Neural cell (in vitro differentiated cells): ENCODE measurements at regions not wholly inside any gene's neighbourhood (a gene's known extent, or its start where the extent isn't known, plus 50 kb on each side); places are given as distances from the start of the nearest gene placed in this dataset.

Experiments used
- H2AFZ ChIP-seq: fragments of 200-600, 300-800 bp; sonication (generic), shearing (Covaris generic); 2 replicates; pipeline ENCODE4 v1.6.0; 2014; ENCODE audit warnings: low read depth, mild to moderate bottlenecking, antibody characterized with exemption, low read length, moderate library complexity
- H3F3A ChIP-seq: fragments of 200-600 bp; shearing (Covaris generic); 2 replicates; pipeline ENCODE4 v1.6.1; 2016; ENCODE audit warnings: mild to moderate bottlenecking, moderate library complexity, mixed read lengths, antibody characterized with exemption, low read length; ENCODE audit not compliant: insufficient read depth, poor library complexity, severe bottlenecking
- H3K27ac ChIP-seq: fragments of 200-600, 300-800 bp; sonication (generic), shearing (Covaris generic); 2 replicates; pipeline ENCODE4 v1.5.1; 2014; ENCODE audit warnings: mild to moderate bottlenecking, low read length, moderate library complexity
- H3K27me3 ChIP-seq: fragments of 300-800, 200-600 bp; sonication (generic), shearing (Covaris generic); 2 replicates; pipeline ENCODE4 v1.6.0; 2014; ENCODE audit warnings: mild to moderate bottlenecking, low read depth, low read length, moderate library complexity; ENCODE audit not compliant: insufficient read depth
- H3K36me3 ChIP-seq: fragments of 300-800, 200-600 bp; sonication (generic), shearing (Covaris generic); 2 replicates; pipeline ENCODE4 v1.5.1; 2014; ENCODE audit warnings: mild to moderate bottlenecking, antibody characterized with exemption, low read length, moderate library complexity; ENCODE audit not compliant: insufficient read depth
- H3K4me2 ChIP-seq: fragments of 300-800, 200-600 bp; sonication (generic), shearing (Covaris generic); 2 replicates; pipeline ENCODE4 v1.6.0; 2014; ENCODE audit warnings: mild to moderate bottlenecking, low read length
- H3K4me3 ChIP-seq: fragments of 300-800, 200-600 bp; sonication (generic), shearing (Covaris generic); 2 replicates; pipeline ENCODE4 v1.5.1; 2014; ENCODE audit warnings: mild to moderate bottlenecking, low read length, moderate library complexity
- H3K79me2 ChIP-seq: fragments of 200-600 bp; shearing (Covaris generic); replicated peaks from 2 replicates; pipeline ENCODE4 v1.6.0; 2014; ENCODE audit warnings: mild to moderate bottlenecking, low read length, moderate library complexity; ENCODE audit not compliant: insufficient read depth
- H3K9ac ChIP-seq: fragments of 300-800, 200-600 bp; sonication (generic), shearing (Covaris generic); 2 replicates; pipeline ENCODE4 v1.6.1; 2016; ENCODE audit warnings: mild to moderate bottlenecking, low read length, mixed read lengths
- H3K9me2 ChIP-seq: fragments of 200-600 bp; shearing (Covaris generic); 2 replicates; pipeline ENCODE4 v1.6.1; 2016; ENCODE audit warnings: mild to moderate bottlenecking, low read length, mixed read lengths; ENCODE audit not compliant: insufficient read depth
- H3K9me3 ChIP-seq: fragments of 200-600, 300-800 bp; sonication (generic), shearing (Covaris generic); 2 replicates; pipeline ENCODE4 v1.6.1; 2016; ENCODE audit warnings: mild to moderate bottlenecking, mixed run types, low read length, moderate library complexity, mixed read lengths
- H4K20me1 ChIP-seq: fragments of 200-600 bp; shearing (Covaris generic); 2 replicates; pipeline ENCODE4 v1.6.1; 2016; ENCODE audit warnings: mild to moderate bottlenecking, mixed run types; ENCODE audit not compliant: insufficient read depth
- CTCF ChIP-seq: fragments of 450-650 bp; IDR thresholded peaks from 2 replicates; pipeline ENCODE4 v1.5.1; 2014; ENCODE audit warnings: antibody characterized with exemption, mild to moderate bottlenecking, moderate library complexity; ENCODE audit not compliant: poor library complexity, severe bottlenecking
- EP300 ChIP-seq: fragments of 450-650 bp; conservative IDR thresholded peaks from 2 replicates; pipeline ENCODE4 v1.6.1; 2014; ENCODE audit warnings: antibody characterized with exemption, mild to moderate bottlenecking, moderate library complexity; ENCODE audit not compliant: poor library complexity, severe bottlenecking
- EZH2 ChIP-seq: fragments of 200-600, 300-800 bp; shearing (Covaris generic), sonication (generic); IDR thresholded peaks from 2 replicates; pipeline ENCODE4 v1.6.1; 2014; ENCODE audit warnings: antibody characterized with exemption, low read length, borderline replicate concordance, mild to moderate bottlenecking; ENCODE audit not compliant: insufficient read depth, poor library complexity, severe bottlenecking
- MXI1 ChIP-seq: fragments of 450-650 bp; conservative IDR thresholded peaks from 2 replicates; pipeline ENCODE4 v1.6.1; 2014; ENCODE audit warnings: antibody characterized with exemption, mild to moderate bottlenecking; ENCODE audit not compliant: poor library complexity, severe bottlenecking
- POLR2AphosphoS5 ChIP-seq: IDR thresholded peaks from 2 replicates; pipeline ENCODE4 v1.6.1; 2012
- RAD21 ChIP-seq: fragments of 450-650 bp; conservative IDR thresholded peaks from 2 replicates; pipeline ENCODE4 v1.6.1; 2014; ENCODE audit warnings: antibody characterized with exemption, mild to moderate bottlenecking, moderate library complexity
- REST ChIP-seq: IDR thresholded peaks from 2 replicates; pipeline ENCODE4 v1.6.1; 2012; ENCODE audit warnings: borderline replicate concordance
- SMC3 ChIP-seq: fragments of 450-650 bp; conservative IDR thresholded peaks from 2 replicates; pipeline ENCODE4 v1.6.1; 2014; ENCODE audit warnings: antibody characterized with exemption, mild to moderate bottlenecking, moderate library complexity; ENCODE audit not compliant: poor library complexity
- TAF1 ChIP-seq: IDR thresholded peaks from 2 replicates; pipeline ENCODE4 v1.6.1; 2012; ENCODE audit warnings: low read depth

- Histone ChIP-seq H3F3A (no peaks in the 10 kb centered on the region), H3K9me3 (no peaks in the 10 kb centered on the region), H3K36me3 (no peaks in the 10 kb centered on the region), H2AFZ (no peak overlapping the region), H4K20me1 (no peaks in the 10 kb centered on the region), H3K27ac (no peak overlapping the region), H3K4me3 (no peak overlapping the region), H3K27me3 (no peaks in the 10 kb centered on the region), H3K9ac (no peak overlapping the region), H3K79me2 (no peaks in the 10 kb centered on the region), H3K4me2 (no peak overlapping the region), H3K9me2 (no peaks in the 10 kb centered on the region)
- TF ChIP-seq RAD21: no peak
Observed at GRCh38 chr16:86086471-86086870, 187.5 kb downstream of the IRF8 start.

- H3K79me2 ChIP-seq: no peaks in the 10 kb centered on the region
- H3K36me3 ChIP-seq: no peaks in the 10 kb centered on the region
- no peaks in the 10 kb centered on the region for H3K9me3 ChIP-seq
- no peaks in the 10 kb centered on the region for H3F3A ChIP-seq
- no peak overlapping the region for H3K4me3 ChIP-seq
- no peaks in the 10 kb centered on the region for H4K20me1 ChIP-seq
- no peak overlapping the region for H2AFZ ChIP-seq
- no peaks in the 10 kb centered on the region for H3K27me3 ChIP-seq
- no peak overlapping the region for H3K9ac ChIP-seq
- TF ChIP-seq EZH2: no peak
- TF ChIP-seq SMC3: no peak
- TF ChIP-seq POLR2AphosphoS5: no peak
- TF ChIP-seq CTCF: no peak
- TF ChIP-seq TAF1: no peak
- no peak for TF ChIP-seq REST
- TF ChIP-seq EP300: no peak
- TF ChIP-seq RAD21: no peak
- no peak for TF ChIP-seq MXI1
- no peak overlapping the region for H3K27ac ChIP-seq
- no peak overlapping the region for H3K4me2 ChIP-seq
- H3K9me2 ChIP-seq: no peaks in the 10 kb centered on the region
Observed at GRCh38 chr16:86087011-86087895, 188.3 kb downstream of the IRF8 start.
